HEK293 (cell line): ENCODE measurements at regions not wholly inside any gene's neighbourhood (a gene's known extent, or its start where the extent isn't known, plus 50 kb on each side); places are given as distances from the start of the nearest gene placed in this dataset.

Source experiments
- CTCF ChIA-PET: fragments of 350-600 bp; formaldehyde crosslinking; extraction: SDS; loops from one replicate; lab custom pipeline; 2021; ENCODE audit warnings: antibody characterized with exemption; lab: Yijun Ruan, JAX
- POLR2A ChIA-PET: fragments of 300-600 bp; formaldehyde crosslinking; extraction: SDS; loops from one replicate; lab custom pipeline; 2020; ENCODE audit warnings: antibody characterized with exemption, inconsistent platforms; lab: Yijun Ruan, JAX
- H3K27ac ChIP-seq: fragments of 200-500 bp; sonication (Bioruptor generic); 2 replicates; pipeline ENCODE4 v1.5.1; 2014; ENCODE audit warnings: low read depth, low read length, control low read depth, inconsistent platforms; ENCODE audit errors: extremely low read depth
- H3K36me3 ChIP-seq, 2 experiments: fragments of 200-500 bp in 1 of 2; sonication (Bioruptor generic) in 1 of 2; 1 replicate in 1 of 2; 2 replicates in 1 of 2; pipeline ENCODE4 v1.5.1; 2014 to 2017; ENCODE audit warnings: inconsistent platforms in 2 of 2, low read length in 2 of 2; ENCODE audit not compliant: control insufficient read depth in 2 of 2, insufficient read depth in 1 of 2
- H3K4me1 ChIP-seq: fragments of 200-500 bp; sonication (Bioruptor generic); 2 replicates; pipeline ENCODE4 v1.5.1; 2014; ENCODE audit warnings: mild to moderate bottlenecking, low read length, inconsistent platforms; ENCODE audit not compliant: control insufficient read depth, insufficient read depth
- H3K4me3 ChIP-seq: 2 replicates; pipeline ENCODE4 v1.5.1; 2011; ENCODE audit warnings: low read depth, mild to moderate bottlenecking, control low read depth, low read length, moderate library complexity
- H3K9me3 ChIP-seq: fragments of 200-500 bp; sonication (Bioruptor generic); 2 replicates; pipeline ENCODE4 v1.5.1; 2014; ENCODE audit warnings: low read depth, low read length, inconsistent platforms; ENCODE audit not compliant: control insufficient read depth, insufficient read depth
- HOXC10 ChIP-seq: sonication (generic); formaldehyde crosslinking; IDR thresholded peaks from 2 replicates; pipeline ENCODE4 v1.8.1; 2023; ENCODE audit warnings: mild to moderate bottlenecking, missing genetic modification reagents
- HOXD13 ChIP-seq: sonication (generic); formaldehyde crosslinking; IDR thresholded peaks from 2 replicates; pipeline ENCODE4 v1.8.0; 2022; ENCODE audit warnings: missing genetic modification reagents, borderline replicate concordance
- SETDB1 ChIP-seq: IDR thresholded peaks from one replicate; pipeline ENCODE4 v1.6.1; 2017; ENCODE audit warnings: mild to moderate bottlenecking, low read length, moderate library complexity, mixed read lengths; ENCODE audit not compliant: insufficient read length
- ZFP41 ChIP-seq: fragments of 450-650 bp; formaldehyde crosslinking; IDR thresholded peaks from 2 replicates; pipeline ENCODE4 v1.5.1; 2016; ENCODE audit warnings: missing biosample characterization, missing genetic modification characterization, borderline replicate concordance
- ZNF112 ChIP-seq: fragments of 450-650 bp; formaldehyde crosslinking; IDR thresholded peaks from 2 replicates; pipeline ENCODE4 v1.5.0; 2017; ENCODE audit warnings: missing biosample characterization, missing genetic modification characterization
- ZNF121 ChIP-seq: fragments of 450-650 bp; formaldehyde crosslinking; IDR thresholded peaks from 2 replicates; pipeline ENCODE4 v1.5.1; 2016; ENCODE audit warnings: missing biosample characterization, missing genetic modification characterization
- ZNF132 ChIP-seq: fragments of 450-650 bp; formaldehyde crosslinking; IDR thresholded peaks from 2 replicates; pipeline ENCODE4 v1.5.1; 2017; ENCODE audit warnings: missing biosample characterization, missing genetic modification characterization, borderline replicate concordance
- ZNF202 ChIP-seq: fragments of 450-650 bp; formaldehyde crosslinking; IDR thresholded peaks from 2 replicates; pipeline ENCODE4 v1.5.1; 2016; ENCODE audit warnings: missing biosample characterization, missing genetic modification characterization, borderline replicate concordance
- ZNF214 ChIP-seq: fragments of 450-650 bp; formaldehyde crosslinking; IDR thresholded peaks from 2 replicates; pipeline ENCODE4 v1.5.1; 2017; ENCODE audit warnings: missing biosample characterization, mild to moderate bottlenecking, missing genetic modification characterization, borderline replicate concordance
- ZNF335 ChIP-seq: fragments of 450-650 bp; formaldehyde crosslinking; conservative IDR thresholded peaks from 2 replicates; pipeline ENCODE4 v1.5.1; 2016; ENCODE audit warnings: missing biosample characterization, missing genetic modification characterization
- ZNF350 ChIP-seq: fragments of 450-650 bp; formaldehyde crosslinking; IDR thresholded peaks from 2 replicates; pipeline ENCODE4 v1.5.0; 2017; ENCODE audit warnings: missing biosample characterization, mild to moderate bottlenecking, missing genetic modification characterization
- ZNF37A ChIP-seq: fragments of 450-650 bp; IDR thresholded peaks from 2 replicates; pipeline ENCODE4 v1.5.1; 2018; ENCODE audit warnings: missing biosample characterization, missing genetic modification characterization
- ZNF433 ChIP-seq: fragments of 450-650 bp; formaldehyde crosslinking; IDR thresholded peaks from 2 replicates; pipeline ENCODE4 v1.5.1; 2016; ENCODE audit warnings: missing biosample characterization, missing genetic modification characterization, low read depth
- ZNF473 ChIP-seq: fragments of 450-650 bp; formaldehyde crosslinking; IDR thresholded peaks from 2 replicates; pipeline ENCODE4 v1.5.1; 2017; ENCODE audit warnings: missing biosample characterization, missing genetic modification characterization
- ZNF561 ChIP-seq: fragments of 450-650 bp; IDR thresholded peaks from 2 replicates; pipeline ENCODE4 v1.5.1; 2018; ENCODE audit warnings: missing biosample characterization, missing genetic modification characterization, borderline replicate concordance
- ZNF785 ChIP-seq: fragments of 450-650 bp; formaldehyde crosslinking; IDR thresholded peaks from 2 replicates; pipeline ENCODE4 v1.5.1; 2016; ENCODE audit warnings: missing biosample characterization, missing genetic modification characterization
- ZSCAN30 ChIP-seq: fragments of 450-650 bp; IDR thresholded peaks from 2 replicates; pipeline ENCODE4 v1.5.1; 2018; ENCODE audit warnings: missing biosample characterization, mild to moderate bottlenecking, missing genetic modification characterization, moderate library complexity
- TF ChIP-seq, protein P1 (sequence below): fragments of 450-650 bp; formaldehyde crosslinking; IDR thresholded peaks from 2 replicates; pipeline ENCODE4 v1.5.1; 2017; ENCODE audit warnings: missing biosample characterization, missing genetic modification characterization
- TF ChIP-seq, protein P2 (sequence below): fragments of 450-650 bp; formaldehyde crosslinking; IDR thresholded peaks from 2 replicates; pipeline ENCODE4 v1.5.1; 2016; ENCODE audit warnings: missing biosample characterization, missing genetic modification characterization, borderline replicate concordance
- TF ChIP-seq, protein P3 (sequence below): fragments of 450-650 bp; formaldehyde crosslinking; IDR thresholded peaks from 2 replicates; pipeline ENCODE4; 2016; ENCODE audit warnings: missing biosample characterization, missing genetic modification characterization

DNA sequence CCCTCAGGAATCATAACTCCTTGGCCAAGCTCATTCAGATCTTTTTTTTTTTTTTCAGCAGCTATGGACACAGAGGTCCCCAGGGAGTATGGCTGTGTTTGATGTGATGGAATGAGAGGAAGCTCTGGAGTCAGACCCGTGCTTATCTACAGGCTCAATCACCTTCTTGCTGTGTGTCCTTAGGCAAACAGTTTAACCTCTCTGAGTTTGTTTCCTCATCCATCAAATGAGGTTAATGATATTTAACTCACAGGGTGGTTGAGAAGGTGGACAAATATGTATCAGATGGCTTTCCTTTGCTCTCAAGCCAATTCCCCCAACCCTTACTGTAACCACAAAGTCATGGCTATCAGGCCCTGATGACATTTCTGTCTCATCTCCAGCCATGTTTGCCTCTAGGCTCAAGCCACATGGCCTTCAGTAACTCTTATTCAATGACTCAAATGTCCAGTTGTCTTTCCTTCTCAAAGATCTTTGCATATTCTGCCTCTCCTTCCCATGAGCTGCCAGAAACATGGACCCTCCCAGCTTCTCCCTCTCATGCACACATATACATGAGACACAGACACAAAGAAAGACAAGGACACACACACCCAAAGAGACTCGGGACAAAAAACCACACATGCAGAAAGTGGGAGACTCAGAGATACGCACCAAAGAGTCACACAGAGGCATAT is 303.5 kb upstream of the KAZN start:
- Histone ChIP-seq H3K36me3 (no peaks in the 10 kb centered on the region), H3K4me1 (no peaks in the 10 kb centered on the region), H3K4me3 (no peak overlapping the region), H3K27ac (no peak overlapping the region), H3K9me3 (no peaks in the 10 kb centered on the region)
- POLR2A ChIA-PET: no interaction called here
- TF ChIP-seq ZFP41 (no peak), ZNF433 (tag by site-specific recombination) (no peak), ZNF202 (tag by site-specific recombination) (no peak), HOXC10 (CRISPR knock-in tag) (no peak), ZNF473 (tag by site-specific recombination) (no peak), ZNF112 (no peak), ZNF785 (tag by site-specific recombination) (no peak), ZNF214 (no peak), SETDB1 (no peak), ZNF561 (tag by site-specific recombination) (no peak), ZNF37A (no peak), ZNF335 (no peak), ZNF132 (tag by site-specific recombination) (no peak), ZSCAN30 (tag by site-specific recombination) (no peak), HOXD13 (no peak), ZNF121 (tag by site-specific recombination) (no peak), ZNF350 (no peak)
- TF ChIP-seq, protein P1, sequence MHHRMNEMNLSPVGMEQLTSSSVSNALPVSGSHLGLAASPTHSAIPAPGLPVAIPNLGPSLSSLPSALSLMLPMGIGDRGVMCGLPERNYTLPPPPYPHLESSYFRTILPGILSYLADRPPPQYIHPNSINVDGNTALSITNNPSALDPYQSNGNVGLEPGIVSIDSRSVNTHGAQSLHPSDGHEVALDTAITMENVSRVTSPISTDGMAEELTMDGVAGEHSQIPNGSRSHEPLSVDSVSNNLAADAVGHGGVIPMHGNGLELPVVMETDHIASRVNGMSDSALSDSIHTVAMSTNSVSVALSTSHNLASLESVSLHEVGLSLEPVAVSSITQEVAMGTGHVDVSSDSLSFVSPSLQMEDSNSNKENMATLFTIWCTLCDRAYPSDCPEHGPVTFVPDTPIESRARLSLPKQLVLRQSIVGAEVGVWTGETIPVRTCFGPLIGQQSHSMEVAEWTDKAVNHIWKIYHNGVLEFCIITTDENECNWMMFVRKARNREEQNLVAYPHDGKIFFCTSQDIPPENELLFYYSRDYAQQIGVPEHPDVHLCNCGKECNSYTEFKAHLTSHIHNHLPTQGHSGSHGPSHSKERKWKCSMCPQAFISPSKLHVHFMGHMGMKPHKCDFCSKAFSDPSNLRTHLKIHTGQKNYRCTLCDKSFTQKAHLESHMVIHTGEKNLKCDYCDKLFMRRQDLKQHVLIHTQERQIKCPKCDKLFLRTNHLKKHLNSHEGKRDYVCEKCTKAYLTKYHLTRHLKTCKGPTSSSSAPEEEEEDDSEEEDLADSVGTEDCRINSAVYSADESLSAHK (tag by site-specific recombination): no peak
- TF ChIP-seq, protein P2, sequence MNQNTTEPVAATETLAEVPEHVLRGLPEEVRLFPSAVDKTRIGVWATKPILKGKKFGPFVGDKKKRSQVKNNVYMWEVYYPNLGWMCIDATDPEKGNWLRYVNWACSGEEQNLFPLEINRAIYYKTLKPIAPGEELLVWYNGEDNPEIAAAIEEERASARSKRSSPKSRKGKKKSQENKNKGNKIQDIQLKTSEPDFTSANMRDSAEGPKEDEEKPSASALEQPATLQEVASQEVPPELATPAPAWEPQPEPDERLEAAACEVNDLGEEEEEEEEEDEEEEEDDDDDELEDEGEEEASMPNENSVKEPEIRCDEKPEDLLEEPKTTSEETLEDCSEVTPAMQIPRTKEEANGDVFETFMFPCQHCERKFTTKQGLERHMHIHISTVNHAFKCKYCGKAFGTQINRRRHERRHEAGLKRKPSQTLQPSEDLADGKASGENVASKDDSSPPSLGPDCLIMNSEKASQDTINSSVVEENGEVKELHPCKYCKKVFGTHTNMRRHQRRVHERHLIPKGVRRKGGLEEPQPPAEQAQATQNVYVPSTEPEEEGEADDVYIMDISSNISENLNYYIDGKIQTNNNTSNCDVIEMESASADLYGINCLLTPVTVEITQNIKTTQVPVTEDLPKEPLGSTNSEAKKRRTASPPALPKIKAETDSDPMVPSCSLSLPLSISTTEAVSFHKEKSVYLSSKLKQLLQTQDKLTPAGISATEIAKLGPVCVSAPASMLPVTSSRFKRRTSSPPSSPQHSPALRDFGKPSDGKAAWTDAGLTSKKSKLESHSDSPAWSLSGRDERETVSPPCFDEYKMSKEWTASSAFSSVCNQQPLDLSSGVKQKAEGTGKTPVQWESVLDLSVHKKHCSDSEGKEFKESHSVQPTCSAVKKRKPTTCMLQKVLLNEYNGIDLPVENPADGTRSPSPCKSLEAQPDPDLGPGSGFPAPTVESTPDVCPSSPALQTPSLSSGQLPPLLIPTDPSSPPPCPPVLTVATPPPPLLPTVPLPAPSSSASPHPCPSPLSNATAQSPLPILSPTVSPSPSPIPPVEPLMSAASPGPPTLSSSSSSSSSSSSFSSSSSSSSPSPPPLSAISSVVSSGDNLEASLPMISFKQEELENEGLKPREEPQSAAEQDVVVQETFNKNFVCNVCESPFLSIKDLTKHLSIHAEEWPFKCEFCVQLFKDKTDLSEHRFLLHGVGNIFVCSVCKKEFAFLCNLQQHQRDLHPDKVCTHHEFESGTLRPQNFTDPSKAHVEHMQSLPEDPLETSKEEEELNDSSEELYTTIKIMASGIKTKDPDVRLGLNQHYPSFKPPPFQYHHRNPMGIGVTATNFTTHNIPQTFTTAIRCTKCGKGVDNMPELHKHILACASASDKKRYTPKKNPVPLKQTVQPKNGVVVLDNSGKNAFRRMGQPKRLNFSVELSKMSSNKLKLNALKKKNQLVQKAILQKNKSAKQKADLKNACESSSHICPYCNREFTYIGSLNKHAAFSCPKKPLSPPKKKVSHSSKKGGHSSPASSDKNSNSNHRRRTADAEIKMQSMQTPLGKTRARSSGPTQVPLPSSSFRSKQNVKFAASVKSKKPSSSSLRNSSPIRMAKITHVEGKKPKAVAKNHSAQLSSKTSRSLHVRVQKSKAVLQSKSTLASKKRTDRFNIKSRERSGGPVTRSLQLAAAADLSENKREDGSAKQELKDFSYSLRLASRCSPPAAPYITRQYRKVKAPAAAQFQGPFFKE: no peak
- TF ChIP-seq, protein P3, sequence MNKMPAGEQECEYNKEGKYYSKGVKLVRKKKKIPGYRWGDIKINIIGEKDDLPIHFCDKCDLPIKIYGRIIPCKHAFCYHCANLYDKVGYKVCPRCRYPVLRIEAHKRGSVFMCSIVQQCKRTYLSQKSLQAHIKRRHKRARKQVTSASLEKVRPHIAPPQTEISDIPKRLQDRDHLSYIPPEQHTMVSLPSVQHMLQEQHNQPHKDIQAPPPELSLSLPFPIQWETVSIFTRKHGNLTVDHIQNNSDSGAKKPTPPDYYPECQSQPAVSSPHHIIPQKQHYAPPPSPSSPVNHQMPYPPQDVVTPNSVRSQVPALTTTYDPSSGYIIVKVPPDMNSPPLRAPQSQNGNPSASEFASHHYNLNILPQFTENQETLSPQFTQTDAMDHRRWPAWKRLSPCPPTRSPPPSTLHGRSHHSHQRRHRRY: no peak
- CTCF ChIA-PET: no interaction called here
